Brain microvascular endothelial cell (primary cell): ENCODE measurements at regions not wholly inside any gene's neighbourhood (a gene's known extent, or its start where the extent isn't known, plus 50 kb on each side); places are given as distances from the start of the nearest gene placed in this dataset.

Experiments used
- DNase-seq: peaks from one replicate; pipeline ENCODE4 v3.0.0-alpha.2; 2020
- H3K27ac ChIP-seq: fragments of 250-450 bp; sonication (Bioruptor Pico); 2 replicates; pipeline ENCODE4 v1.5.1; 2020; ENCODE audit warnings: mild to moderate bottlenecking, moderate library complexity
- H3K27me3 ChIP-seq: fragments of 250-450 bp; sonication (Bioruptor Pico); replicated peaks from 2 replicates; pipeline ENCODE4 v1.5.1; 2020; ENCODE audit warnings: mild to moderate bottlenecking
- H3K36me3 ChIP-seq: fragments of 250-450 bp; sonication (Bioruptor Pico); replicated peaks from 2 replicates; pipeline ENCODE4 v1.5.1; 2020; ENCODE audit warnings: mild to moderate bottlenecking
- H3K4me3 ChIP-seq: 2 replicates; pipeline ENCODE4 v1.5.1; 2011; ENCODE audit warnings: low read depth, mild to moderate bottlenecking, control low read depth, low read length, moderate library complexity
- in situ Hi-C: cut with HindIII; loops from 2 replicates; pipeline ENCODE4 v1.10.0; 2017; ENCODE audit warnings: low sequenced_read_pairs, low pct_ligation_motif_present
- TF ChIP-seq, protein P1 (sequence below): IDR thresholded peaks from 2 replicates; pipeline ENCODE4 v1.5.1; 2011; ENCODE audit warnings: low read depth, mild to moderate bottlenecking, moderate library complexity, low read length, control low read depth, inconsistent platforms; ENCODE audit errors: missing control alignments

- TF ChIP-seq, protein P1, sequence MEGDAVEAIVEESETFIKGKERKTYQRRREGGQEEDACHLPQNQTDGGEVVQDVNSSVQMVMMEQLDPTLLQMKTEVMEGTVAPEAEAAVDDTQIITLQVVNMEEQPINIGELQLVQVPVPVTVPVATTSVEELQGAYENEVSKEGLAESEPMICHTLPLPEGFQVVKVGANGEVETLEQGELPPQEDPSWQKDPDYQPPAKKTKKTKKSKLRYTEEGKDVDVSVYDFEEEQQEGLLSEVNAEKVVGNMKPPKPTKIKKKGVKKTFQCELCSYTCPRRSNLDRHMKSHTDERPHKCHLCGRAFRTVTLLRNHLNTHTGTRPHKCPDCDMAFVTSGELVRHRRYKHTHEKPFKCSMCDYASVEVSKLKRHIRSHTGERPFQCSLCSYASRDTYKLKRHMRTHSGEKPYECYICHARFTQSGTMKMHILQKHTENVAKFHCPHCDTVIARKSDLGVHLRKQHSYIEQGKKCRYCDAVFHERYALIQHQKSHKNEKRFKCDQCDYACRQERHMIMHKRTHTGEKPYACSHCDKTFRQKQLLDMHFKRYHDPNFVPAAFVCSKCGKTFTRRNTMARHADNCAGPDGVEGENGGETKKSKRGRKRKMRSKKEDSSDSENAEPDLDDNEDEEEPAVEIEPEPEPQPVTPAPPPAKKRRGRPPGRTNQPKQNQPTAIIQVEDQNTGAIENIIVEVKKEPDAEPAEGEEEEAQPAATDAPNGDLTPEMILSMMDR, result no peak
- no peaks in the 10 kb centered on the region for H3K36me3 ChIP-seq
- DNase-seq, result no peak
- H3K27me3 ChIP-seq, result no peaks in the 10 kb centered on the region
- in situ Hi-C loops, result no loop called here
- H3K4me3 ChIP-seq, result no peak overlapping the region
- H3K27ac ChIP-seq, result no peak overlapping the region
Observed at GRCh38 chr10:62453274-62453673, 79.1 kb downstream of the ZNF365 start.

DNA sequence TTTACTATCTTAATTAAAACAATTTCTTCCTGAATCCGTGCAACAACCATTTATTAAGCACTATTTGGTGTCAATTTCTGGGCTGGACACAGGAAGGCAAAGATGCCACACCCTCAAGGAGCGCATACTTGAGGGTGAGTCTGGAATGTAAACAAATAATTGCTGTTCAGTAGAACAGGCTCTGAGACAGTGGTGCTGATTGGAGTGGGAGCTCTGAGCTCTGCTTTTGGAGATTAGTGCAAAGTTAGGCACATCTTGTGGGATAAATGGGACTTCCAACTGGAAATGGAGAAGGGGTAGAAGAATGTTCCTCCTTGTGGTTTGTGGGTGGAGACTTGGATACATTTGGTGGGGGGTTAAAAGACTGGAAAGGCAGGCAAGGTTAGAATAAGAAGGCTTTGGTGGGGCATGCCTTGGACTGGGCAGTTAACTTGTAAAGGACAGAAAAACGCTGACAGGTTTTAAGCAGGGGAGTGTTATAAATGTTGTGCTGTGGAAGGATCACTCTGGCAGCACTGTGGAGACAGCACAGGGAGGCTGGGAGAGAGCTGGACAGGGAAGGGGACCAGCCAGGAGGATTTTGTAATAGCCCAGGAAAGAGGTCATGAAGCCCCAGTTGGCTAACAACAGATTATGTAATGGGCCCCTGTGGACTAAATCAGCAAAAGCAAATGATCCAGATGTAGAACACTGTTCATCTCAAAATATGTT lies 80.7 kb downstream of the ZNF365 start:
- Histone ChIP-seq H3K4me3 (no peak overlapping the region), H3K36me3 (no peaks in the 10 kb centered on the region), H3K27me3 (no peaks in the 10 kb centered on the region), H3K27ac (no peak overlapping the region)
- in situ Hi-C loops, result no loop called here
- DNase-seq, result peak; percentile 24
- TF ChIP-seq, protein P1, result no peak

- DNase-seq, result no peak
- no peak overlapping the region for H3K27ac ChIP-seq
- TF ChIP-seq, protein P1, result no peak
- H3K36me3 ChIP-seq, result no peaks in the 10 kb centered on the region
- no peak overlapping the region for H3K4me3 ChIP-seq
- H3K27me3 ChIP-seq, result no peaks in the 10 kb centered on the region
- in situ Hi-C loops, result no loop called here
Observed at GRCh38 chr10:62456611-62457101, 82.5 kb downstream of the ZNF365 start.

- no peaks in the 10 kb centered on the region for H3K36me3 ChIP-seq
- in situ Hi-C loops, result no loop called here
- no peak overlapping the region for H3K4me3 ChIP-seq
- TF ChIP-seq, protein P1, result no peak
- no peak for DNase-seq
- no peak overlapping the region for H3K27ac ChIP-seq
- no peaks in the 10 kb centered on the region for H3K27me3 ChIP-seq
Observed at GRCh38 chr10:62457196-62457595, 83.0 kb downstream of the ZNF365 start.

DNA sequence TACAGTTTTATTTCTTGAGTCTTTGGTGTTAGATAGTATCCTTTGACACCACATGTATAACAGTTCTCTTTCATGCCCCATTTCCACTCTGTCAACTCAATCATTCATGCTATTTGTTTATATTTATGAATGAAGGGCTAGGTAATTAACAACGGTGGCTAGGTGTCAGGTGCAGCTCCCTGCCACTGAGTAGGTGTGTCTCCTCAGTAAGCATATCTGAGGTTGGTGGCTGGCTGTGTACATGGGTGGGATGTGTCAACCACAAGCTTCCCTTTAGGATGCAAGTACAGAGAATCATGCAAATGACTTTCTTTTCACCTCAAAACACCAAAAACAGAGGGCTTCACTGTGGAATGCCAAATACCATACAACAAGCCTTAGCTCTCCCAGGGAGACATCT lies 83.4 kb downstream of the ZNF365 start:
- Histone ChIP-seq H3K4me3 (no peak overlapping the region), H3K36me3 (no peaks in the 10 kb centered on the region), H3K27me3 (no peaks in the 10 kb centered on the region), H3K27ac (no peak overlapping the region)
- TF ChIP-seq, protein P1, result no peak
- in situ Hi-C loops, result no loop called here
- DNase-seq, result no peak

- DNase-seq, result peak; percentile 12
- Histone ChIP-seq H3K4me3 (no peak overlapping the region), H3K27ac (no peak overlapping the region), H3K36me3 (no peaks in the 10 kb centered on the region), H3K27me3 (no peaks in the 10 kb centered on the region)
- in situ Hi-C loops, result no loop called here
- TF ChIP-seq, protein P1, result no peak
Observed at GRCh38 chr10:62459072-62459471, 84.9 kb downstream of the ZNF365 start.
